ENCODE measurements at regions not wholly inside any gene's neighbourhood (a gene's known extent, or its start where the extent isn't known, plus 50 kb on each side); places are given as distances from the start of the nearest gene placed in this dataset.
A peak's percentile ranks its signal among the peaks of the same experiment; 100 is the strongest.

DNA sequence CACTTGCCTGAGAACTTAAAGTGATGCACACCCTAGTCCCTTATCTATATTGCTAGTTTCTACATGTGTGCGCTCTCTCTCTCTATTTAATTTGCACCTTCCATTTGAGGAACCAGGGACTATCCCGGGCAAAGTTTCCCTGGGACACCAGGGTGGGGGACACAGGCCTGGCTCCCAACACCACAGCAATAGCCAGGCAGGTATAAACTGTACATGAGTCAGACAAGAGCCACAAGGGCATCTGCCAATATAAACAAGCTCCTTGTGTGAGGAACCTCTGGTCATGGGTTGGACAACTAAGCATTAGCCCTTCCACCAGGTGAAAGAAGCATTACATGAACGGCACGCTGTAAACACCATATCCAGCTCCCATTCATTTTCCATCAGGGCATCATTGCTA is 455.5 kb downstream of the STIM2 start:
- DNase-seq, result no peak
- Histone ChIP-seq H3K9ac (ENCODE audit: low read length in 3 of 3) (no peak overlapping the region), H3K4me3 (ENCODE audit: low read length in 3 of 3) (no peak overlapping the region), H3K27ac (ENCODE audit: low read depth in 2 of 2, low read length in 2 of 2) (no peak overlapping the region), H3K27me3 (ENCODE audit: control insufficient read depth, insufficient read depth, low read length) (no peaks in the 10 kb centered on the region), H3K9me3 (ENCODE audit: control insufficient read depth in 2 of 3, insufficient read depth in 1 of 3, low read length in 3 of 3) (no peaks in the 10 kb centered on the region), H3K36me3 (ENCODE audit: control insufficient read depth in 2 of 3, insufficient read depth in 3 of 3, low read length in 3 of 3) (no peaks in the 10 kb centered on the region), H3K4me1 (ENCODE audit: control insufficient read depth in 2 of 3, insufficient read depth in 2 of 3, low read depth in 1 of 3, low read length in 3 of 3) (peaks cover 0 to 3% (median 0%) of the 10 kb centered on the region in 3 donors)
- no peak for FAIRE-seq
- TF ChIP-seq, protein P1, sequence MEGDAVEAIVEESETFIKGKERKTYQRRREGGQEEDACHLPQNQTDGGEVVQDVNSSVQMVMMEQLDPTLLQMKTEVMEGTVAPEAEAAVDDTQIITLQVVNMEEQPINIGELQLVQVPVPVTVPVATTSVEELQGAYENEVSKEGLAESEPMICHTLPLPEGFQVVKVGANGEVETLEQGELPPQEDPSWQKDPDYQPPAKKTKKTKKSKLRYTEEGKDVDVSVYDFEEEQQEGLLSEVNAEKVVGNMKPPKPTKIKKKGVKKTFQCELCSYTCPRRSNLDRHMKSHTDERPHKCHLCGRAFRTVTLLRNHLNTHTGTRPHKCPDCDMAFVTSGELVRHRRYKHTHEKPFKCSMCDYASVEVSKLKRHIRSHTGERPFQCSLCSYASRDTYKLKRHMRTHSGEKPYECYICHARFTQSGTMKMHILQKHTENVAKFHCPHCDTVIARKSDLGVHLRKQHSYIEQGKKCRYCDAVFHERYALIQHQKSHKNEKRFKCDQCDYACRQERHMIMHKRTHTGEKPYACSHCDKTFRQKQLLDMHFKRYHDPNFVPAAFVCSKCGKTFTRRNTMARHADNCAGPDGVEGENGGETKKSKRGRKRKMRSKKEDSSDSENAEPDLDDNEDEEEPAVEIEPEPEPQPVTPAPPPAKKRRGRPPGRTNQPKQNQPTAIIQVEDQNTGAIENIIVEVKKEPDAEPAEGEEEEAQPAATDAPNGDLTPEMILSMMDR (IDR thresholded peaks at IDR 0.05; ENCODE audit: borderline replicate concordance, extremely low read depth, insufficient read depth), result no peak
- intact Hi-C loops (cut with DNase I), result loop anchor here (10.0 kb wide), 1 partner anchor 271 kb away; no protein-coding TSS in a partner anchor

DNA sequence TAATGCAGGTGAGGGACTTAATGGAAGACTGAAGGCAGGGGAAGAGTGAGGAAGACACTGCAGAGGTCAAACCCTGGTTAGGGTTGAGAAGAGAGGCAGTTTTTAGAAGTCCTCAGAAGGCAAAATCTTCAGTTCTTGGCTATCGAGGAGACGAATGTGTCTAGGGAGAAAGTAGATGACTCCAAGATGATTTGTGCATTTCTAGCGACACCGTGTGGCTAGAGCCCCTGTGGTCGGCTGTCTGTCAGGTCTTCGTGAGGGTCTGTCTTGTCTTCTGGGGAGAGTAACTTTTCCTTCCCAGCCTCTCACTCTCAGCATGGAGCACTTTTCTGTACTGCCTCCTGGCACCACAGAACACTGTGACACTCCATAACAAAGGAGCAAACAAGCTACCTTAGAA is 458.1 kb downstream of the STIM2 start:
- H3K9ac ChIP-seq (ENCODE audit: low read length in 3 of 3), result no peak overlapping the region
- H3K4me3 ChIP-seq (ENCODE audit: low read length in 3 of 3), result no peak overlapping the region
- H3K4me1 ChIP-seq (ENCODE audit: control insufficient read depth in 2 of 3, insufficient read depth in 2 of 3, low read depth in 1 of 3, low read length in 3 of 3), result peaks cover 0 to 3% (median 0%) of the 10 kb centered on the region in 3 donors
- FAIRE-seq (no peak), DNase-seq (peak in 4 of 5 donors; percentile 33 to 57 (median 44))
- H3K27me3 ChIP-seq (ENCODE audit: control insufficient read depth, insufficient read depth, low read length), result no peaks in the 10 kb centered on the region
- H3K27ac ChIP-seq (ENCODE audit: low read depth in 2 of 2, low read length in 2 of 2), result no peak overlapping the region
- intact Hi-C loops (cut with DNase I), result loop anchor here (10.0 kb wide), 1 partner anchor 274 kb away; no protein-coding TSS in a partner anchor
- no peaks in the 10 kb centered on the region for H3K9me3 ChIP-seq (ENCODE audit: control insufficient read depth in 2 of 3, insufficient read depth in 1 of 3, low read length in 3 of 3)
- H3K36me3 ChIP-seq (ENCODE audit: control insufficient read depth in 2 of 3, insufficient read depth in 3 of 3, low read length in 3 of 3), result no peaks in the 10 kb centered on the region
- TF ChIP-seq, protein P1 (IDR thresholded peaks at IDR 0.05; ENCODE audit: borderline replicate concordance, extremely low read depth, insufficient read depth), result peak; percentile 33

DNA sequence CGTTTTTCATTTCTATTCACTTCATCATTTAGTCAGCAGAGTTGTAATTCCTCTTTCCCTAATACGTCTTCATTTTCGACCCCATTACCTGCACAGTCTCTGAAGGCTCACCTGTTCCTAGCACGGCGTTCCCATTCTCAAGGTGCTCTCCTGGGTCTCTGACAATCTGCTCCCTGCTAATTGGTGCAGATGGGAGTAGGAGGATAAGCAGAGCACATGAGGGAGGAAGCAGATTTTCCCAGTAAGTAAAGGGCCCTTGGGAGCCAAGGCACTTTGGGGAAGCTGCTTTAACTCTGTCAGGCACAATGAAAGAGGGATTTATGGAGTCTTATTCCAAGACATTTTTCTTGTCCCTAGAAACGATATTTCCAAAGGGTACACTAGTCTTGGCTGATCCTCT is 466.4 kb downstream of the STIM2 start:
- no peak overlapping the region for H3K4me3 ChIP-seq (ENCODE audit: low read length in 3 of 3)
- H3K9ac ChIP-seq (ENCODE audit: low read length in 3 of 3), result no peak overlapping the region
- no peak overlapping the region for H3K27ac ChIP-seq (ENCODE audit: low read depth in 2 of 2, low read length in 2 of 2)
- no peaks in the 10 kb centered on the region for H3K36me3 ChIP-seq (ENCODE audit: control insufficient read depth in 2 of 3, insufficient read depth in 3 of 3, low read length in 3 of 3)
- FAIRE-seq (no peak), DNase-seq (no peak)
- intact Hi-C loops (cut with DNase I), result no loop called here
- TF ChIP-seq, protein P1 (IDR thresholded peaks at IDR 0.05; ENCODE audit: borderline replicate concordance, extremely low read depth, insufficient read depth), result no peak
- H3K4me1 ChIP-seq (ENCODE audit: control insufficient read depth in 2 of 3, insufficient read depth in 2 of 3, low read depth in 1 of 3, low read length in 3 of 3), result no peaks in the 10 kb centered on the region
- no peaks in the 10 kb centered on the region for H3K27me3 ChIP-seq (ENCODE audit: control insufficient read depth, insufficient read depth, low read length)
- no peaks in the 10 kb centered on the region for H3K9me3 ChIP-seq (ENCODE audit: control insufficient read depth in 2 of 3, insufficient read depth in 1 of 3, low read length in 3 of 3)
